Left lung (tissue), 4 donors: ENCODE measurements at regions not wholly inside any gene's neighbourhood (a gene's known extent, or its start where the extent isn't known, plus 50 kb on each side); places are given as distances from the start of the nearest gene placed in this dataset.
A peak's percentile ranks its signal among the peaks of the same experiment; 100 is the strongest.
"Not testable (repeated sequence)": the region's sequence is repeated elsewhere in the genome, so short reads cannot be mapped to it uniquely, and the experiment has no call there.

Source experiments
- ATAC-seq: fragments of 200-7000 bp; cut with Tn5 transposase; one replicate; pipeline ENCODE4 v1.9.1; 2020; ENCODE audit warnings: moderate library complexity
- DNase-seq, 4 donors: peaks; one replicate each; pipeline ENCODE4 v3.0.0-alpha.2; 2013 to 2020
- H3K27ac ChIP-seq, 2 donors: fragments of 200-600 bp; sonication (generic) in 1 of 2; one replicate each; pipeline versions ENCODE4 v1.5.0 to v1.8.0; 2020 to 2021
- H3K27me3 ChIP-seq, 2 donors: fragments of 200-600 bp; sonication (generic) in 1 of 2; one replicate each; pipeline versions ENCODE4 v1.5.0 to v1.8.0; 2020 to 2021
- H3K36me3 ChIP-seq, 2 donors: fragments of 200-600 bp; sonication (generic) in 1 of 2; one replicate each; pipeline versions ENCODE4 v1.5.0 to v1.8.0; 2020 to 2021
- H3K4me1 ChIP-seq, 2 donors: fragments of 200-600 bp; one replicate each; pipeline ENCODE4 v1.8.0; 2021
- H3K4me3 ChIP-seq, 2 donors: fragments of 200-600 bp; sonication (generic) in 1 of 2; one replicate each; pipeline versions ENCODE4 v1.5.0 to v1.8.0; 2020 to 2021; ENCODE audit warnings: mild to moderate bottlenecking in 1 of 2
- H3K9me3 ChIP-seq, 2 donors: fragments of 200-600 bp; sonication (generic) in 1 of 2; one replicate each; pipeline versions ENCODE4 v1.5.0 to v1.8.0; 2020 to 2021
- intact Hi-C, 2 donors: fragments of 100-400 bp; cut with DNase I; formaldehyde crosslinking; loops; one replicate each; pipeline versions ENCODE4 v1.11.2 to v1.14.2; 2022
- TF ChIP-seq, protein P1 (sequence below), 2 donors: fragments of 200-600 bp; sonication (generic) in 1 of 2; IDR thresholded peaks; one replicate each; pipeline versions ENCODE4 v1.5.0 to v1.8.0; 2021; ENCODE audit warnings: antibody characterized with exemption in 2 of 2
- donor health status: DM: no; HTN: yes; CAD: no.
- donor health status: DM: no; HTN: no; CAD: no.

DNA sequence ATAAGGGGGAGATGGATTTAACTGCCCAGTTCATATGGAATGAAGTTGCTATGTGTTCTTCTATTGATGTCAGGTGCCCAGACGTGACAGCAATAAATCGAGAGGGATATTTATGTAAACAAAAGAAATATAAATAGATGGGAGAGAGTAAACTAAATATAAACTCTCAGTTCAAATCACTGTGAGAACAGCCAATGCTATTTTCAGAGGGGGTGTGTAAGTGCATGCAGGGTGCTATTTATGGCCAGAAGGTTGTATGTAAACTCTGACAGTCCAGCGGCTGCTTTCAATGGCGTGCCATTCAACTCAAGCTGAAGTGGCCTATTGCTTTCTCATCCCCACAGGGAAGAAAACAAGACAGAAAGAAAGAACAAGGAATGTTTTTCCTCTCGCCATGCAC is 127.2 kb downstream of the KCNA5 start:
- intact Hi-C loops = loop anchor here in 1 of 2 donors (10.0 kb wide), 1 partner anchor 274 kb away; no protein-coding TSS in a partner anchor
- Histone ChIP-seq H3K36me3 (no peaks in the 10 kb centered on the region), H3K27me3 (peaks cover 0 to 18% of the 10 kb centered on the region in 2 donors), H3K9me3 (no peaks in the 10 kb centered on the region), H3K4me3 (no peak overlapping the region), H3K4me1 (no peaks in the 10 kb centered on the region), H3K27ac (no peak overlapping the region)
- DNase-seq (no peak), ATAC-seq (no peak)
- TF ChIP-seq, protein P1, sequence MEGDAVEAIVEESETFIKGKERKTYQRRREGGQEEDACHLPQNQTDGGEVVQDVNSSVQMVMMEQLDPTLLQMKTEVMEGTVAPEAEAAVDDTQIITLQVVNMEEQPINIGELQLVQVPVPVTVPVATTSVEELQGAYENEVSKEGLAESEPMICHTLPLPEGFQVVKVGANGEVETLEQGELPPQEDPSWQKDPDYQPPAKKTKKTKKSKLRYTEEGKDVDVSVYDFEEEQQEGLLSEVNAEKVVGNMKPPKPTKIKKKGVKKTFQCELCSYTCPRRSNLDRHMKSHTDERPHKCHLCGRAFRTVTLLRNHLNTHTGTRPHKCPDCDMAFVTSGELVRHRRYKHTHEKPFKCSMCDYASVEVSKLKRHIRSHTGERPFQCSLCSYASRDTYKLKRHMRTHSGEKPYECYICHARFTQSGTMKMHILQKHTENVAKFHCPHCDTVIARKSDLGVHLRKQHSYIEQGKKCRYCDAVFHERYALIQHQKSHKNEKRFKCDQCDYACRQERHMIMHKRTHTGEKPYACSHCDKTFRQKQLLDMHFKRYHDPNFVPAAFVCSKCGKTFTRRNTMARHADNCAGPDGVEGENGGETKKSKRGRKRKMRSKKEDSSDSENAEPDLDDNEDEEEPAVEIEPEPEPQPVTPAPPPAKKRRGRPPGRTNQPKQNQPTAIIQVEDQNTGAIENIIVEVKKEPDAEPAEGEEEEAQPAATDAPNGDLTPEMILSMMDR (IDR thresholded peaks at IDR 0.05) = no peak

DNA sequence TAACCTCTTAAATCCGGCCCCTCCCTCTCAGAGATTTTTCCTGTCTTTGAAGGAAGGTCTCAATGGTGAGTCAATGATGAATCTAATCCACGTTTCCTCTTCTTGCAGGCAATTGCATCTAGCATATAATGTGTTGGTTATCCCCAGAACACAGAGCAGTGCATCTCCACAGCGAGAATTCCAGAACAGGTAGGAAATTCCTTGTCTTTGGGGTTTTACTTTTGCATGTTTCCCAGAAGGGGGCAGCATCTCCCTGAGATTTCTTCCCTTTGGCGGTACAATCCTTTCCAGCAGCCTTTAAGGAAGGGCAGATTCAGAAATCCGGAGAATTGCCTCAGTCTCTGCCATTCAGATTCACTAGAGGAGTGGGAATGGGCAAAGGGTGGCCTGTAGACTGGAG is 128.0 kb downstream of the KCNA5 start:
- intact Hi-C loops = loop anchor here in 1 of 2 donors (10.0 kb wide), 1 partner anchor 273 kb away; no protein-coding TSS in a partner anchor
- no peaks in the 10 kb centered on the region for H3K36me3 ChIP-seq
- DNase-seq = peak in 2 of 4 donors; percentile 38 to 59
- ATAC-seq = peak; percentile 73
- no peak overlapping the region for H3K4me3 ChIP-seq
- H3K9me3 ChIP-seq = no peaks in the 10 kb centered on the region
- no peak overlapping the region for H3K27ac ChIP-seq
- H3K27me3 ChIP-seq = peaks cover 0 to 18% of the 10 kb centered on the region in 2 donors
- TF ChIP-seq, protein P1 (IDR thresholded peaks at IDR 0.05) = peak; percentile 26 to 29
- H3K4me1 ChIP-seq = no peaks in the 10 kb centered on the region

DNA sequence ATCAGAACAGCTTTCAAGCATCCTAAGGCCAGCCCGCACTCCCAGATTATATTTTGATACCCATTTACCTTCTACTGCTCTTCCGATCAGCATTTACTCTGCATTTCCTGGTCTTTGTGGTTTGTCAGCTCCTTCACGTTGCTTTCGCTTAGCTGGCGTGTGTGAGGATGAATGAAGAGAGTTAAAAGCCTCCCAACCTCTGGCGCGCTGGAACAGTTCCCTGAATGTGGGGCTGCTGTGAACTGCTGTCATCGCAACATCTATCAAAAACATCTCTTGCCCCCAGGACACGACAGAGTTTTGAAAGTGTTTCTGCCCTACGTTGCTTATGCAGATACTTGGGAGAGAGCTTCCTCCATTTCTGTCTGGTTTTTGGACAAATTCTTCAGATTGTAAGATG is 129.2 kb downstream of the KCNA5 start:
- peaks cover 0 to 18% of the 10 kb centered on the region in 2 donors for H3K27me3 ChIP-seq
- DNase-seq (no peak), ATAC-seq (no peak)
- no peaks in the 10 kb centered on the region for H3K4me1 ChIP-seq
- TF ChIP-seq, protein P1 (IDR thresholded peaks at IDR 0.05) = no peak
- H3K4me3 ChIP-seq = no peak overlapping the region
- no peak overlapping the region for H3K27ac ChIP-seq
- no peaks in the 10 kb centered on the region for H3K9me3 ChIP-seq
- intact Hi-C loops = loop anchor here in 1 of 2 donors (10.0 kb wide), 1 partner anchor 272 kb away; no protein-coding TSS in a partner anchor
- no peaks in the 10 kb centered on the region for H3K36me3 ChIP-seq

DNA sequence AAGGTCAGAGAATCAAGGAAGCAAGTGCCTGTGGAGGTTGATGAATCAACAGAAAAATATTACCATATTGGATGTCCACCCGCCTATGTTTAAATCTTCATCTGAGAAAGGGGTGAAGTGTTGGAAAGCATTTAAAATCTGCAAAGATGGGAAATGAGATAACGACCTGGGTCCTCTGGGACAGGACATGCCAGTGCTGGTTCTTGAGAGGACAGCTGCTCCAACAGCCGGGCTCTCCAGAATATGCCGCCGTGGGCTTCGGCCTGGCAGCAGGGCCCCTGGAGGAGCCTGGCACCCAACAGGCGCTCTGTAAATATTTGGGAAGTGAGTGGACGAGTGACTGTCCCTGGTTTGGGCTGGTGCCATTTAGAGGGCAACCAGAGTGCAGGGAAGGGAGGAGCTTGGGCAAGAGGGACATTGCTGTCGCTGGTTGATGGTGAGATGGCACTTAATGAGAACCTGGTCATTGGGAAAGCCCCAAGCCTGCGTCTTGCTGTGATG is 129.9 kb downstream of the KCNA5 start:
- DNase-seq (no peak), ATAC-seq (no peak)
- Histone ChIP-seq H3K27ac (no peak overlapping the region), H3K36me3 (no peaks in the 10 kb centered on the region), H3K27me3 (peaks cover 0 to 18% of the 10 kb centered on the region in 2 donors), H3K9me3 (no peaks in the 10 kb centered on the region), H3K4me3 (no peak overlapping the region), H3K4me1 (no peaks in the 10 kb centered on the region)
- TF ChIP-seq, protein P1 (IDR thresholded peaks at IDR 0.05) = no peak
- intact Hi-C loops = loop anchor here in 1 of 2 donors (10.0 kb wide), 1 partner anchor 271 kb away; no protein-coding TSS in a partner anchor

DNA sequence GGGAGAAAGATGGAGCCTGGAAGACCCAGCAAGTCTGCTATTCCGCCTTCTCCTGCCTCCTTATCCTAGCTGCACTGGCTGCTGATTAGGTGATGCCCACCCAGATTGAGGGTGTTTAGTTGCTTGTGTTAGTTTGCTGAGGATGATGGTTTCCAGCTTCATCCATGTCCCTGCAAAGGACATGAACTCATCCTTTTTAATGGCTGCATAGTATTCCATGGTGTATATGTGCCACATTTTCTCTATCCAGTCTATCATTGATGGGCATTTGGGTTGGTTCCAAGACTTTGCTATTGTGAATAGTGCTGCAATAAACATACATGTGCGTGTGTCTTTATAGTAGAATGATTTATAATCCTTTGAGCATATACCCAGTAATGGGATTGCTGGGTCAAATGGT is 131.7 kb downstream of the KCNA5 start:
- not testable (repeated sequence) for H3K4me3 ChIP-seq, H3K9me3 ChIP-seq, H3K36me3 ChIP-seq, H3K27ac ChIP-seq, DNase-seq, ATAC-seq, H3K4me1 ChIP-seq
- intact Hi-C loops = loop anchor here in 1 of 2 donors (10.0 kb wide), 1 partner anchor 269 kb away; no protein-coding TSS in a partner anchor
- peaks cover 0 to 15% of the 10 kb centered on the region in 2 donors for H3K27me3 ChIP-seq

DNA sequence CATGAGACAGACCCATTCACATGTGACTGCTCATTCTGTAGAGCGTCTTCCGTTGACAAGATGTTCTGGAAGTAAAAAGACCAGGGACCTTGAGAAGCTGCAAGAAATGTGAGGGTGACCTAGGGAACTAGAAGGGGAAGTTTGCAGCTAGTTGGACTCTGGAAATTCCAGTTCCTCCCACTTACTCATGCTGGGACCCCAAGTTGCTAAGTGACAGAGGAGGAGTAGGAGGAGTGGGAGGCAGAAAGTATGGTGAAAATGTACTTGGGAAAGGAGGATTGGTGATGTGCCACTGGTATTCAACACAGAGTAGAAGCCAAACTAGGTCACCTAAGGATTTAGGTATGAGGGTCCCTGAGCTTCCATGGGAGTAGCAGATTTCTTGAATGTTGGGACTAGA is 132.4 kb downstream of the KCNA5 start:
- no peaks in the 10 kb centered on the region for H3K9me3 ChIP-seq
- H3K36me3 ChIP-seq = no peaks in the 10 kb centered on the region
- TF ChIP-seq, protein P1 (IDR thresholded peaks at IDR 0.05) = no peak
- DNase-seq (no peak), ATAC-seq (no peak)
- H3K27me3 ChIP-seq = peaks cover 0 to 14% of the 10 kb centered on the region in 2 donors
- H3K27ac ChIP-seq = no peak overlapping the region
- H3K4me1 ChIP-seq = no peaks in the 10 kb centered on the region
- intact Hi-C loops = loop anchor here in 1 of 2 donors (10.0 kb wide), 1 partner anchor 269 kb away; no protein-coding TSS in a partner anchor
- no peak overlapping the region for H3K4me3 ChIP-seq
